Osteoblast (primary cell): ENCODE measurements at regions not wholly inside any gene's neighbourhood (a gene's known extent, or its start where the extent isn't known, plus 50 kb on each side); places are given as distances from the start of the nearest gene placed in this dataset.

Experiments used
- DNase-seq: peaks from one replicate; pipeline ENCODE4 v3.0.0; 2011; ENCODE audit warnings: low spot score, mixed read lengths; ENCODE audit not compliant: insufficient read length; ENCODE audit errors: missing footprints
- H2AFZ ChIP-seq: 2 replicates; pipeline ENCODE4 v1.6.0; 2011; ENCODE audit warnings: mild to moderate bottlenecking, low read length
- H3K27ac ChIP-seq: 2 replicates; pipeline ENCODE4 v1.5.1; 2011; ENCODE audit warnings: mild to moderate bottlenecking, low read depth, low read length, moderate library complexity
- H3K27me3 ChIP-seq: 2 replicates; pipeline ENCODE4 v1.6.0; 2012; ENCODE audit warnings: mild to moderate bottlenecking, control low read depth, inconsistent platforms, low read length, moderate library complexity; ENCODE audit not compliant: insufficient read depth
- H3K36me3 ChIP-seq: 2 replicates; pipeline ENCODE4 v1.5.1; 2011; ENCODE audit warnings: mild to moderate bottlenecking, low read length, control low read depth, moderate library complexity; ENCODE audit not compliant: insufficient read depth
- H3K4me1 ChIP-seq: 2 replicates; pipeline ENCODE4 v1.5.1; 2011; ENCODE audit warnings: mild to moderate bottlenecking, low read length, control low read depth, moderate library complexity; ENCODE audit not compliant: insufficient read depth
- H3K4me2 ChIP-seq: 2 replicates; pipeline ENCODE4 v1.6.0; 2011; ENCODE audit warnings: mild to moderate bottlenecking, low read length; ENCODE audit not compliant: insufficient read depth
- H3K4me3 ChIP-seq: fragments of 200-600 bp; sonication (generic); 3 replicates; pipeline ENCODE4 v1.5.1; 2012; ENCODE audit warnings: mild to moderate bottlenecking, low read length, inconsistent platforms; ENCODE audit not compliant: insufficient read depth
- H3K79me2 ChIP-seq: 2 replicates; pipeline ENCODE4 v1.6.0; 2012; ENCODE audit warnings: mild to moderate bottlenecking, low read length, control low read depth, inconsistent platforms; ENCODE audit not compliant: insufficient read depth
- H3K9me3 ChIP-seq: 2 replicates; pipeline ENCODE4 v1.5.1; 2011; ENCODE audit warnings: low read depth, low read length, control low read depth
- H4K20me1 ChIP-seq: 2 replicates; pipeline ENCODE4 v1.6.0; 2012; ENCODE audit warnings: mild to moderate bottlenecking, low read length, control low read depth; ENCODE audit not compliant: insufficient read depth
- TF ChIP-seq, protein P1 (sequence below): IDR thresholded peaks from 2 replicates; pipeline ENCODE4 v1.5.1; 2011; ENCODE audit warnings: mild to moderate bottlenecking, low read depth, low read length, moderate library complexity; ENCODE audit errors: extremely low read depth

DNA sequence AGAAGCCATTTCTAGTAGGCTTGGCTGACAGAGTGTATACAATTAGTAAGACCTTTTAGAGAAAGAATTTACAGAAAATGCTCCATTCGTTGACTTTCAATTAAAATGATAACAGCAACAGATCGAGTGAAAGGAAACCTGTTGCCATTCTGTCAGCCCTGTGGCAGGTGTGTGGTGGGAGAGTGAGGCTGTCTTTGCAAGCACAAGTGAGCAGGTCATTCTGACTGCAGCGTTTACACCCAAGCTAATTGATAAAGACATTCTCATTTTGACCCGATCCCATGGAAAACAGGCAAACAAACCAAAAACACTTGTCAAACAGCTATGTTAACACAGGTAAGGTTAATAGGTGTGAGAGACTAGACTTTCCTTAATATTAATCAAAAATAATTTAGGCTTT lies 257.3 kb downstream of the PTBP2 start:
- no peak overlapping the region for H3K4me3 ChIP-seq
- H3K4me2 ChIP-seq: no peak overlapping the region
- H3K36me3 ChIP-seq: no peaks in the 10 kb centered on the region
- H3K4me1 ChIP-seq: no peaks in the 10 kb centered on the region
- H3K27ac ChIP-seq: no peak overlapping the region
- TF ChIP-seq, protein P1, sequence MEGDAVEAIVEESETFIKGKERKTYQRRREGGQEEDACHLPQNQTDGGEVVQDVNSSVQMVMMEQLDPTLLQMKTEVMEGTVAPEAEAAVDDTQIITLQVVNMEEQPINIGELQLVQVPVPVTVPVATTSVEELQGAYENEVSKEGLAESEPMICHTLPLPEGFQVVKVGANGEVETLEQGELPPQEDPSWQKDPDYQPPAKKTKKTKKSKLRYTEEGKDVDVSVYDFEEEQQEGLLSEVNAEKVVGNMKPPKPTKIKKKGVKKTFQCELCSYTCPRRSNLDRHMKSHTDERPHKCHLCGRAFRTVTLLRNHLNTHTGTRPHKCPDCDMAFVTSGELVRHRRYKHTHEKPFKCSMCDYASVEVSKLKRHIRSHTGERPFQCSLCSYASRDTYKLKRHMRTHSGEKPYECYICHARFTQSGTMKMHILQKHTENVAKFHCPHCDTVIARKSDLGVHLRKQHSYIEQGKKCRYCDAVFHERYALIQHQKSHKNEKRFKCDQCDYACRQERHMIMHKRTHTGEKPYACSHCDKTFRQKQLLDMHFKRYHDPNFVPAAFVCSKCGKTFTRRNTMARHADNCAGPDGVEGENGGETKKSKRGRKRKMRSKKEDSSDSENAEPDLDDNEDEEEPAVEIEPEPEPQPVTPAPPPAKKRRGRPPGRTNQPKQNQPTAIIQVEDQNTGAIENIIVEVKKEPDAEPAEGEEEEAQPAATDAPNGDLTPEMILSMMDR: no peak
- H3K9me3 ChIP-seq: no peaks in the 10 kb centered on the region
- H3K79me2 ChIP-seq: no peaks in the 10 kb centered on the region
- DNase-seq: no peak
- no peak overlapping the region for H2AFZ ChIP-seq
- no peaks in the 10 kb centered on the region for H4K20me1 ChIP-seq
- H3K27me3 ChIP-seq: no peaks in the 10 kb centered on the region

DNA sequence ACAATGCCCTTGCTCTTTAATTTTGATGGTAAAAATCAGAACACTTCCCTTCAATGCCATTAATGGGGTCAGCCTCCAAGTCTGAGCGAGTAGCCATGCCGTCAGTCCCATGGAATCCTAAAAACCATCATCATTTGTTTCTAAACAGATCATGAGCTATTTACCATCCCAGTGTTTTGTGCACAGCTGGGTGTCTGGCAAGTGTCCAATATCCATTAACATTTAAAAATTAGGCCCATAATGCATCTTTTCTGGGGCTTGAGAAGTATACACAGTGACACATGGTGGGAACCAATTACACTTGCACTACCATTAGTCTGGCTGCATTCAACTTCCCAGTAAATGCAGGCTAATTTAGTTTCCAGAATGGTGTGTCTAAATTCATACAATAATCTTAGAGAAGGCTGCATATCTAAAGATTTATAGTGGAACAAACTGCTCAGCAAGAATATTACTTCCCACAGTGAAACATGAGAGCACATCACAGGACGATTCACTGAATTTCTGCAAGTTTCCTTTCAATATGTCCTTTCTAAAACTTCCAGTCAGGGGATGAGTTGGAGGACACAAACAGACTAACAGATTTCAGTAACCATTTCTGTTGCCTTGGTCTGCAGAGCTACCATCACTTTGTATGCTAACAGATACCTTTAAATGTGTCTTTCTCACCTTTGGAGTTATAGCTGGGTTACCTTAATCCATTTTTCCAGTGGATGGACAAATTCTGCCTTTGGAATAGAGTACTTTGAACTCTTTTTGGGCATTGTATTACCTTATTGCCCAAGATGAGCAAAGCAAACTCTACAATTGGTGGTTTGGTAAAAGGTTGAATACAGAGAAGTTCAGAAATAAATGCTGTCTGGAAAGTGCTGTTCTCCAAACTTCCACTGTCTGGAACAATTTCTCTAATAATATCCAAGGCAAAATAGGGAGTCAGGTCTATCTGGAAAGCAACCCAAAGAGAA lies 258.0 kb downstream of the PTBP2 start:
- TF ChIP-seq, protein P1: no peak
- H3K27me3 ChIP-seq: no peaks in the 10 kb centered on the region
- H3K27ac ChIP-seq: no peak overlapping the region
- no peaks in the 10 kb centered on the region for H3K4me1 ChIP-seq
- no peak overlapping the region for H3K4me2 ChIP-seq
- H2AFZ ChIP-seq: no peak overlapping the region
- no peak overlapping the region for H3K4me3 ChIP-seq
- no peaks in the 10 kb centered on the region for H3K79me2 ChIP-seq
- DNase-seq: no peak
- H3K36me3 ChIP-seq: no peaks in the 10 kb centered on the region
- no peaks in the 10 kb centered on the region for H4K20me1 ChIP-seq
- H3K9me3 ChIP-seq: no peaks in the 10 kb centered on the region

DNA sequence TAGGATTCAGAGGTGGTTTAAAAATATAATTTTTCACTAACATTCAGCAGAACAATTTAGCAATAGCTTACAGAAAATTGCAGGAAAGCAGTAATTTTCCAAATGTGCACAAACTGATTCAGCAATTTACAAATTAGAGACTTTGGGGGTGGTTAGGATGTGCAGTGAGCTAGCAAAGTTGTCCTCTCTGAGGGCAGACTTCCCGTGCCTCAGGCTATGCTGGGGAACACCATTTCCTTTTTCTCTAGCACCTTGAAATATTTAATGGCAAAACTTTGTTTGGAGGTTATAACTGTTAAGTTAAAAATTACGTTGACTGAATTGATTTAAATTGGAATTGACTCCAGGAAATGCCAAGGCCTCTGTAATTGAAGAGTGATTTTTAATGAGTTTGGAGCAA lies 258.9 kb downstream of the PTBP2 start:
- no peaks in the 10 kb centered on the region for H3K4me1 ChIP-seq
- H3K9me3 ChIP-seq: no peaks in the 10 kb centered on the region
- H3K36me3 ChIP-seq: no peaks in the 10 kb centered on the region
- TF ChIP-seq, protein P1: no peak
- peak overlapping the region; percentile 45 for H2AFZ ChIP-seq
- H3K27ac ChIP-seq: no peak overlapping the region
- H3K4me3 ChIP-seq: no peak overlapping the region
- no peak overlapping the region for H3K4me2 ChIP-seq
- no peaks in the 10 kb centered on the region for H3K79me2 ChIP-seq
- no peaks in the 10 kb centered on the region for H3K27me3 ChIP-seq
- no peak for DNase-seq
- no peaks in the 10 kb centered on the region for H4K20me1 ChIP-seq

DNA sequence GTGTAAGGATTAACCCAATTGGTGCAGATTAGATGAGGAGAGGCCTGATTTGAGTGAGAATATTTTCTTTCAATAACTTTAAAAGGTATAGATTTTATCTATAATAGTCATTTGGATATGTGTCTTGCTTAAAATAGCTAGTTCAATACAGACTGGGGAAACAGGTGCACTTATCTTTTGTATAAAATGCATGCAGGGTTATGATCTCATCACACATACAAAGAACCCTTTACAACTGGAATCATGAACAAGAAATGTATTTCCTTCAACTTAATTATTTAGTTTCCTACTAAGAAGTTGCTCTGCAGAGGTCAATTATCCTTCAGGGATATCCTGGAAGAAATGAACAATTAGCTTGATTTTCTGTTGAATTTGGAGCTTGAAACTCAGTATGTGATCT lies 259.6 kb downstream of the PTBP2 start:
- Histone ChIP-seq H3K4me3 (no peak overlapping the region), H3K27me3 (no peaks in the 10 kb centered on the region), H3K9me3 (no peaks in the 10 kb centered on the region), H3K79me2 (no peaks in the 10 kb centered on the region), H4K20me1 (no peaks in the 10 kb centered on the region), H2AFZ (peak overlapping the region; percentile 45), H3K27ac (no peak overlapping the region), H3K4me1 (no peaks in the 10 kb centered on the region), H3K36me3 (no peaks in the 10 kb centered on the region), H3K4me2 (no peak overlapping the region)
- no peak for DNase-seq
- TF ChIP-seq, protein P1: no peak
